Heart left ventricle (tissue), 16 donors: ENCODE measurements at regions not wholly inside any gene's neighbourhood (a gene's known extent, or its start where the extent isn't known, plus 50 kb on each side); places are given as distances from the start of the nearest gene placed in this dataset.

Experiments
- ATAC-seq, 4 donors: fragments of 200-7000 bp; cut with Tn5 transposase; one replicate each; pipeline ENCODE4 v1.9.1; 2020 to 2022; ENCODE audit warnings: moderate library complexity in 4 of 4, mild to moderate bottlenecking in 3 of 4, moderate number of reproducible peaks in 1 of 4
- DNase-seq, 5 donors: peaks; one replicate each; pipeline ENCODE4 v3.0.0-alpha.2; 2020
- H3K27ac ChIP-seq, 12 donors: fragments of 200-600 bp; sonication (generic) in 4 of 12; one replicate each; pipeline versions ENCODE4 v1.5.0 to v1.8.0; 2016 to 2022; ENCODE audit warnings: mild to moderate bottlenecking in 2 of 12
- H3K27me3 ChIP-seq, 9 donors: fragments of 200-600 bp; sonication (generic) in 2 of 9; one replicate each; pipeline versions ENCODE4 v1.5.1 to v1.8.0; 2016 to 2022; ENCODE audit warnings: mild to moderate bottlenecking in 3 of 9
- H3K36me3 ChIP-seq, 9 donors: fragments of 200-600 bp; sonication (generic) in 2 of 9; one replicate each; pipeline versions ENCODE4 v1.5.0 to v1.8.0; 2018 to 2022; ENCODE audit warnings: mild to moderate bottlenecking in 2 of 9
- H3K4me1 ChIP-seq, 12 donors: fragments of 200-600 bp; sonication (generic) in 4 of 12; one replicate each; pipeline versions ENCODE4 v1.5.0 to v1.8.0; 2016 to 2022; ENCODE audit warnings: mild to moderate bottlenecking in 3 of 12
- H3K4me3 ChIP-seq, 12 donors: fragments of 200-600 bp; sonication (generic) in 4 of 12; one replicate each; pipeline versions ENCODE4 v1.5.0 to v1.8.0; 2017 to 2022; ENCODE audit warnings: mild to moderate bottlenecking in 9 of 12, moderate library complexity in 4 of 12
- H3K9me3 ChIP-seq, 12 donors: fragments of 200-600 bp; sonication (generic) in 4 of 12; one replicate each; pipeline versions ENCODE4 v1.5.0 to v1.8.0; 2016 to 2022; ENCODE audit warnings: mild to moderate bottlenecking in 1 of 12
- POLR2A ChIP-seq, 2 donors: fragments of 450-650 bp; IDR thresholded peaks; one replicate each; pipeline ENCODE4 v1.6.1; 2017; ENCODE audit warnings: antibody characterized with exemption in 2 of 2, mild to moderate bottlenecking in 2 of 2, moderate library complexity in 2 of 2
- WGBS, 4 donors: extraction: QIAGEN DNeasy Blood & Tissue Kit in 2 of 4; methylation state at CpG; one replicate each; pipeline versions ENCODE4 v1.1.5 to v1.1.7; 2013 to 2018; 5-methylcytosine and 5-hydroxymethylcytosine counted together
- intact Hi-C, 10 donors: fragments of 100-400 bp; cut with DNase I; formaldehyde crosslinking; loops; one replicate each; pipeline versions ENCODE4 v1.11.1 to v1.14.2; 2022
- TF ChIP-seq, protein P1 (sequence below), 12 donors: fragments of 200-600 bp; sonication (generic) in 4 of 12; IDR thresholded peaks; one replicate each; pipeline versions ENCODE4 v1.5.0 to v1.8.0; 2018 to 2022; ENCODE audit warnings: antibody characterized with exemption in 12 of 12, mild to moderate bottlenecking in 5 of 12
- donor health status: ischemic (EF 13 %, LVEDD 7.1; RV severe dilation, severe dysfunction).
- donor health status: healthy with polysubstance abuse.
- donor health status: DM: no; HTN: yes; CAD: no.
- donor health status: DM: no; HTN: no; CAD: no.
- donor health status: ischemic (EF 25% LVEDD 6.9; RV normal size, moderate dysfunction).
- donor health status: ischemic (EF 25% LVEDD 5.7; RV mildly dilated, moderate dysfunction).
- donor health status: healthy.
- donor health status: DM: yes; HTN: yes; CAD: no.
- donor health status: ischemic (EF 35%, LVEDD 5.7; RV mildly dilated, moderate dysfunction).
- donor health status: nonischemic (EF 11% LVEDD 7.7; RV severe dilation, severe dysfunction).
- donor health status: DM: yes; HTN: yes; CAD: no.
- donor health status: PGD.
- donor health status: ischemic (EF 29% LVEDD 5.4; RV normal size, mild dysfunction).
- donor health status: nonischemic (EF 23%, LVEDD 6.1; RV moderate dilation, normal function).

GRCh38 chr6:54448617-54449016, 140.4 kb downstream of the TINAG start:
- Histone ChIP-seq H3K4me1 (no peaks in the 10 kb centered on the region), H3K36me3 (no peaks in the 10 kb centered on the region), H3K4me3 (no peak overlapping the region), H3K9me3 (peaks cover 0 to 6% (median 0%) of the 10 kb centered on the region in 12 donors), H3K27me3 (no peaks in the 10 kb centered on the region), H3K27ac (no peak overlapping the region)
- ATAC-seq (no peak), DNase-seq (no peak)
- intact Hi-C loops, result no loop called here
- 54 to 81% (median 70%) methylated on average over 4 of the region's 4 CpGs for WGBS, 4 donors
- TF ChIP-seq, protein P1, sequence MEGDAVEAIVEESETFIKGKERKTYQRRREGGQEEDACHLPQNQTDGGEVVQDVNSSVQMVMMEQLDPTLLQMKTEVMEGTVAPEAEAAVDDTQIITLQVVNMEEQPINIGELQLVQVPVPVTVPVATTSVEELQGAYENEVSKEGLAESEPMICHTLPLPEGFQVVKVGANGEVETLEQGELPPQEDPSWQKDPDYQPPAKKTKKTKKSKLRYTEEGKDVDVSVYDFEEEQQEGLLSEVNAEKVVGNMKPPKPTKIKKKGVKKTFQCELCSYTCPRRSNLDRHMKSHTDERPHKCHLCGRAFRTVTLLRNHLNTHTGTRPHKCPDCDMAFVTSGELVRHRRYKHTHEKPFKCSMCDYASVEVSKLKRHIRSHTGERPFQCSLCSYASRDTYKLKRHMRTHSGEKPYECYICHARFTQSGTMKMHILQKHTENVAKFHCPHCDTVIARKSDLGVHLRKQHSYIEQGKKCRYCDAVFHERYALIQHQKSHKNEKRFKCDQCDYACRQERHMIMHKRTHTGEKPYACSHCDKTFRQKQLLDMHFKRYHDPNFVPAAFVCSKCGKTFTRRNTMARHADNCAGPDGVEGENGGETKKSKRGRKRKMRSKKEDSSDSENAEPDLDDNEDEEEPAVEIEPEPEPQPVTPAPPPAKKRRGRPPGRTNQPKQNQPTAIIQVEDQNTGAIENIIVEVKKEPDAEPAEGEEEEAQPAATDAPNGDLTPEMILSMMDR (IDR thresholded peaks at IDR 0.05), result no peak
- no peak for TF ChIP-seq POLR2A (IDR thresholded peaks at IDR 0.05)

DNA sequence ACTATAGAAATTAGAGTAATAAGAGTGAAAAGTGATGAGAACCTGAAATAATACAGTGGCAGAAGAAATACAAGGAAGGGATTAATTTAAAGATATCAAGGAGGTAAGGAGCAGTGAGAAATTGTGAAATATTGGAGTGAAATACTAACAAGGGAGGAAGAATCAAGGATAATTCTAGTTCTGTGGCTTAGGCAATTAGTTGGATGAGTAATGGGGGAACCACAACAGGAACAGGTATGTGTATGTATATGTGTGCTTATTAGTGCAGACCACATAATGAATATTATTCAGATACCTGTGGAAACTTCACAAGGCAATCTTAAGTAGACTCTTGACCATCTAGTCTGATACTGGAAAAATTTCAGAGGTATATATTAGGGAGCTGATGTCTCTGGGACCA, 143.3 kb downstream of the TINAG start:
- TF ChIP-seq, protein P1 (IDR thresholded peaks at IDR 0.05), result no peak
- TF ChIP-seq POLR2A (IDR thresholded peaks at IDR 0.05), result no peak
- Histone ChIP-seq H3K9me3 (peaks cover 0 to 6% (median 0%) of the 10 kb centered on the region in 12 donors), H3K4me3 (no peak overlapping the region), H3K4me1 (no peaks in the 10 kb centered on the region), H3K27me3 (no peaks in the 10 kb centered on the region), H3K27ac (no peak overlapping the region), H3K36me3 (no peaks in the 10 kb centered on the region)
- intact Hi-C loops, result no loop called here
- ATAC-seq (no peak), DNase-seq (no peak)

GRCh38 chr6:54463354-54464024, 155.2 kb downstream of the TINAG start:
- TF ChIP-seq, protein P1 (IDR thresholded peaks at IDR 0.05), result no peak
- no peak for TF ChIP-seq POLR2A (IDR thresholded peaks at IDR 0.05)
- DNase-seq (no peak), ATAC-seq (no peak)
- intact Hi-C loops, result no loop called here
- H3K36me3 ChIP-seq, result no peaks in the 10 kb centered on the region
- 45 to 63% (median 58%) methylated on average over 4 of the region's 4 CpGs for WGBS, 4 donors
- H3K4me3 ChIP-seq, result no peak overlapping the region
- H3K27me3 ChIP-seq, result no peaks in the 10 kb centered on the region
- no peak overlapping the region for H3K27ac ChIP-seq
- H3K4me1 ChIP-seq, result no peaks in the 10 kb centered on the region
- H3K9me3 ChIP-seq, result peaks cover 0 to 7% (median 0%) of the 10 kb centered on the region in 12 donors

- Histone ChIP-seq H3K36me3 (no peaks in the 10 kb centered on the region), H3K9me3 (no peaks in the 10 kb centered on the region), H3K27ac (no peak overlapping the region), H3K4me3 (no peak overlapping the region), H3K4me1 (no peaks in the 10 kb centered on the region), H3K27me3 (no peaks in the 10 kb centered on the region)
- TF ChIP-seq, protein P1 (IDR thresholded peaks at IDR 0.05), result no peak
- ATAC-seq (no peak), DNase-seq (no peak)
- WGBS, 4 donors, result 67 to 76% (median 72%) methylated on average over 3 of the region's 3 CpGs
- intact Hi-C loops, result no loop called here
These were observed 157.5 kb downstream of the TINAG start for GRCh38 chr6:54465649-54466300.
